Stimulated activated CD8-positive, alpha-beta memory T cell treated with anti-CD3 and anti-CD28 coated beads, Interleukin-2, amount 100 ng/mL, for 48 hours (primary cell): ENCODE measurements at regions not wholly inside any gene's neighbourhood (a gene's known extent, or its start where the extent isn't known, plus 50 kb on each side); places are given as distances from the start of the nearest gene placed in this dataset.

Experiments
- DNase-seq, 2 donors: peaks; one replicate each; pipeline ENCODE4 v3.0.0-alpha.2; 2020; ENCODE audit warnings: low read depth in 2 of 2

GRCh38 chr9:80382211-80382891, 810.6 kb downstream of the TLE4 start:
- no peak for DNase-seq

GRCh38 chr9:80380301-80380700, 808.5 kb downstream of the TLE4 start:
- no peak for DNase-seq

GRCh38 chr9:80378669-80379293, 807.0 kb downstream of the TLE4 start:
- DNase-seq = no peak

- no peak for DNase-seq
Measured at GRCh38 chr9:80376180-80376579, 804.4 kb downstream of the TLE4 start.

- DNase-seq = no peak
Measured at GRCh38 chr9:80375477-80375876, 803.7 kb downstream of the TLE4 start.

GRCh38 chr9:80369641-80370040, 797.9 kb downstream of the TLE4 start:
- no peak for DNase-seq

- DNase-seq = no peak
Measured at GRCh38 chr9:80366626-80367025, 794.9 kb downstream of the TLE4 start.

GRCh38 chr9:80359941-80360881, 788.4 kb downstream of the TLE4 start:
- no peak for DNase-seq

GRCh38 chr9:80359291-80359690, 787.5 kb downstream of the TLE4 start:
- DNase-seq = no peak

GRCh38 chr9:80352967-80353366, 781.2 kb downstream of the TLE4 start:
- no peak for DNase-seq

GRCh38 chr9:80351612-80352011, 779.8 kb downstream of the TLE4 start:
- DNase-seq = no peak

GRCh38 chr9:80326105-80326504, 754.3 kb downstream of the TLE4 start:
- no peak for DNase-seq

GRCh38 chr9:80320916-80321315, 749.2 kb downstream of the TLE4 start:
- no peak for DNase-seq

- no peak for DNase-seq
Measured at GRCh38 chr9:80320480-80320879, 748.7 kb downstream of the TLE4 start.

GRCh38 chr9:80305136-80305535, 733.4 kb downstream of the TLE4 start:
- no peak for DNase-seq

- DNase-seq = no peak
Measured at GRCh38 chr9:80294955-80295354, 723.2 kb downstream of the TLE4 start.

- DNase-seq = no peak
Measured at GRCh38 chr9:80294318-80294717, 722.6 kb downstream of the TLE4 start.

GRCh38 chr9:80292231-80292630, 720.5 kb downstream of the TLE4 start:
- no peak for DNase-seq

GRCh38 chr9:80285326-80285725, 713.6 kb downstream of the TLE4 start:
- DNase-seq = no peak

- DNase-seq = no peak
Measured at GRCh38 chr9:80282766-80283165, 711.0 kb downstream of the TLE4 start.

GRCh38 chr9:80259079-80259478, 687.3 kb downstream of the TLE4 start:
- no peak for DNase-seq

- no peak for DNase-seq
Measured at GRCh38 chr9:80251778-80252177, 680.0 kb downstream of the TLE4 start.

- DNase-seq = no peak
Measured at GRCh38 chr9:80242022-80242421, 670.3 kb downstream of the TLE4 start.
